DND-41 (cell line): ENCODE measurements at regions not wholly inside any gene's neighbourhood (a gene's known extent, or its start where the extent isn't known, plus 50 kb on each side); places are given as distances from the start of the nearest gene placed in this dataset.

Source experiments
- ATAC-seq: fragments of 200-7000 bp; cut with Tn5 transposase; 3 replicates; pipeline ENCODE4 v1.9.1; 2021; ENCODE audit warnings: low read depth; ENCODE audit not compliant: insufficient read depth
- DNase-seq: peaks from one replicate; pipeline ENCODE4 v3.0.0-alpha.2; 2020
- H2AFZ ChIP-seq: 2 replicates; pipeline ENCODE4 v1.6.0; 2012; ENCODE audit warnings: low read depth, low read length
- H3K27ac ChIP-seq: 2 replicates; pipeline ENCODE4 v1.5.1; 2012; ENCODE audit warnings: low read length, inconsistent platforms
- H3K27me3 ChIP-seq: fragments of 200-600 bp; sonication (generic); 2 replicates; pipeline ENCODE4 v1.6.0; 2012; ENCODE audit warnings: low read length, mild to moderate bottlenecking, inconsistent platforms; ENCODE audit not compliant: insufficient read depth, poor library complexity
- H3K36me3 ChIP-seq: 2 replicates; pipeline ENCODE4 v1.5.1; 2012; ENCODE audit warnings: low read length, inconsistent platforms; ENCODE audit not compliant: insufficient read depth
- H3K4me1 ChIP-seq: 2 replicates; pipeline ENCODE4 v1.5.1; 2012; ENCODE audit warnings: mild to moderate bottlenecking, low read length; ENCODE audit not compliant: insufficient read depth
- H3K4me2 ChIP-seq: 2 replicates; pipeline ENCODE4 v1.6.0; 2012; ENCODE audit warnings: mild to moderate bottlenecking, moderate library complexity, low read length, inconsistent platforms; ENCODE audit not compliant: insufficient read depth
- H3K4me3 ChIP-seq, 2 experiments: fragments of 200-600 bp in 1 of 2; shearing (Covaris generic) in 1 of 2; 2 replicates each; pipeline ENCODE4 v1.5.1; 2012 to 2016; ENCODE audit warnings: inconsistent platforms in 2 of 2, low read length in 2 of 2, mild to moderate bottlenecking in 2 of 2, low read depth in 1 of 2, moderate library complexity in 1 of 2
- H3K79me2 ChIP-seq: 2 replicates; pipeline ENCODE4 v1.6.0; 2012; ENCODE audit warnings: low read length, inconsistent platforms; ENCODE audit not compliant: insufficient read depth
- H3K9ac ChIP-seq: 2 replicates; pipeline ENCODE4 v1.6.0; 2012; ENCODE audit warnings: low read depth, mild to moderate bottlenecking, inconsistent platforms, low read length, moderate library complexity
- H3K9me3 ChIP-seq: 2 replicates; pipeline ENCODE4 v1.5.1; 2012; ENCODE audit warnings: low read length, moderate library complexity, mild to moderate bottlenecking, inconsistent platforms; ENCODE audit not compliant: insufficient read depth, severe bottlenecking
- H4K20me1 ChIP-seq: 2 replicates; pipeline ENCODE4 v1.6.0; 2012; ENCODE audit warnings: low read length; ENCODE audit not compliant: insufficient read depth
- EZH2 ChIP-seq: IDR thresholded peaks from 3 replicates; pipeline ENCODE4 v1.6.1; 2012; ENCODE audit warnings: borderline replicate concordance, low read depth, mild to moderate bottlenecking, moderate library complexity, low read length, inconsistent platforms; ENCODE audit not compliant: severe bottlenecking
- TF ChIP-seq, protein P1 (sequence below): IDR thresholded peaks from 2 replicates; pipeline ENCODE4 v1.5.1; 2012; ENCODE audit warnings: borderline replicate concordance, low read length, moderate library complexity, mild to moderate bottlenecking; ENCODE audit not compliant: poor library complexity, severe bottlenecking; ENCODE audit errors: extremely low read depth

- Histone ChIP-seq H3K4me3 (no peak overlapping the region), H3K36me3 (no peaks in the 10 kb centered on the region), H3K4me1 (peaks cover 4% of the 10 kb centered on the region; the same call in 1 of the 2 replicates), H3K9me3 (no peaks in the 10 kb centered on the region), H4K20me1 (no peaks in the 10 kb centered on the region), H3K79me2 (no peaks in the 10 kb centered on the region), H3K9ac (no peak overlapping the region), H3K4me2 (no peak overlapping the region), H3K27me3 (no peaks in the 10 kb centered on the region), H3K27ac (no peak overlapping the region), H2AFZ (no peak overlapping the region)
- ATAC-seq (no peak), DNase-seq (no peak)
- no peak for TF ChIP-seq EZH2
- TF ChIP-seq, protein P1, sequence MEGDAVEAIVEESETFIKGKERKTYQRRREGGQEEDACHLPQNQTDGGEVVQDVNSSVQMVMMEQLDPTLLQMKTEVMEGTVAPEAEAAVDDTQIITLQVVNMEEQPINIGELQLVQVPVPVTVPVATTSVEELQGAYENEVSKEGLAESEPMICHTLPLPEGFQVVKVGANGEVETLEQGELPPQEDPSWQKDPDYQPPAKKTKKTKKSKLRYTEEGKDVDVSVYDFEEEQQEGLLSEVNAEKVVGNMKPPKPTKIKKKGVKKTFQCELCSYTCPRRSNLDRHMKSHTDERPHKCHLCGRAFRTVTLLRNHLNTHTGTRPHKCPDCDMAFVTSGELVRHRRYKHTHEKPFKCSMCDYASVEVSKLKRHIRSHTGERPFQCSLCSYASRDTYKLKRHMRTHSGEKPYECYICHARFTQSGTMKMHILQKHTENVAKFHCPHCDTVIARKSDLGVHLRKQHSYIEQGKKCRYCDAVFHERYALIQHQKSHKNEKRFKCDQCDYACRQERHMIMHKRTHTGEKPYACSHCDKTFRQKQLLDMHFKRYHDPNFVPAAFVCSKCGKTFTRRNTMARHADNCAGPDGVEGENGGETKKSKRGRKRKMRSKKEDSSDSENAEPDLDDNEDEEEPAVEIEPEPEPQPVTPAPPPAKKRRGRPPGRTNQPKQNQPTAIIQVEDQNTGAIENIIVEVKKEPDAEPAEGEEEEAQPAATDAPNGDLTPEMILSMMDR, result no peak
Observed at GRCh38 chr2:145020139-145020538, 500.2 kb upstream of the ZEB2 start.

DNA sequence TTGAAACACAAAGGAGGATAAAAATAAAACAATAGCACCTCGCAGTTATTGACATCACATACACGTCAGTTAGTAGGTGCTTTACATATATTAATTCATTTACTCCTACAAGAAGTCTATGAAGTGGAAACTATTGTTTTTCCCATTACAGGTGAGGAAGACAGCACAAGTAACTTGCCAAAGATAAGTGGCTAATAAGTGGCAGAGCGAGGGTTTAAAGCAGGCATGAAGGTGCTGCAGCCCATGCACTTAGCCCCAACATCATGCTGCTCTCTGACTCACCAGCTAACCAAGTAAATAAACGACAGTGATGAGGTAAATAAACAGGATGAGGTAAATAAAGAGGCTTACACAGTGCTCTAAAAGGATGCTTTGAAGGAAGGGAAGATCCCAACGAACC, 498.6 kb upstream of the ZEB2 start:
- Histone ChIP-seq H3K9me3 (no peaks in the 10 kb centered on the region), H4K20me1 (no peaks in the 10 kb centered on the region), H3K27me3 (no peaks in the 10 kb centered on the region), H3K4me1 (peaks cover 4% of the 10 kb centered on the region; the same call in 1 of the 2 replicates), H3K9ac (no peak overlapping the region), H3K4me2 (no peak overlapping the region), H3K27ac (no peak overlapping the region), H3K4me3 (no peak overlapping the region), H3K36me3 (no peaks in the 10 kb centered on the region), H3K79me2 (no peaks in the 10 kb centered on the region), H2AFZ (no peak overlapping the region)
- DNase-seq (no peak), ATAC-seq (no peak)
- TF ChIP-seq, protein P1, result no peak
- TF ChIP-seq EZH2, result no peak

- Histone ChIP-seq H3K4me3 (no peak overlapping the region), H4K20me1 (no peaks in the 10 kb centered on the region), H3K4me2 (no peak overlapping the region), H2AFZ (no peak overlapping the region), H3K79me2 (no peaks in the 10 kb centered on the region), H3K27ac (no peak overlapping the region), H3K9me3 (no peaks in the 10 kb centered on the region), H3K4me1 (no peaks in the 10 kb centered on the region), H3K27me3 (no peaks in the 10 kb centered on the region), H3K36me3 (no peaks in the 10 kb centered on the region), H3K9ac (no peak overlapping the region)
- ATAC-seq (no peak), DNase-seq (no peak)
- no peak for TF ChIP-seq EZH2
- TF ChIP-seq, protein P1, result no peak
Observed at GRCh38 chr2:145017149-145017548, 497.2 kb upstream of the ZEB2 start.

- no peak overlapping the region for H3K4me2 ChIP-seq
- ATAC-seq, result no peak
Observed at GRCh38 chr2:145016711-145017110, 496.8 kb upstream of the ZEB2 start.

More at GRCh38 chr2:145016711-145017110, 496.8 kb upstream of the ZEB2 start:
- no peaks in the 10 kb centered on the region for H3K9me3 ChIP-seq
- no peaks in the 10 kb centered on the region for H4K20me1 ChIP-seq
- H3K79me2 ChIP-seq, result no peaks in the 10 kb centered on the region
- H3K27me3 ChIP-seq, result no peaks in the 10 kb centered on the region
- H3K4me1 ChIP-seq, result no peaks in the 10 kb centered on the region
- DNase-seq, result no peak
- no peak overlapping the region for H2AFZ ChIP-seq
- H3K36me3 ChIP-seq, result no peaks in the 10 kb centered on the region
- no peak overlapping the region for H3K27ac ChIP-seq
- H3K4me3 ChIP-seq, result no peak overlapping the region
- H3K9ac ChIP-seq, result no peak overlapping the region
- TF ChIP-seq, protein P1, result no peak
- no peak for TF ChIP-seq EZH2
